Medulla oblongata (tissue), 1 donor: ENCODE measurements at regions not wholly inside any gene's neighbourhood (a gene's known extent, or its start where the extent isn't known, plus 50 kb on each side); places are given as distances from the start of the nearest gene placed in this dataset.
"Not testable (repeated sequence)": the region's sequence is repeated elsewhere in the genome, so short reads cannot be mapped to it uniquely, and the experiment has no call there.

Experiments used
- DNase-seq: peaks from one replicate; pipeline ENCODE4 v3.0.0-alpha.2; 2015; ENCODE audit errors: extremely low spot score

DNA sequence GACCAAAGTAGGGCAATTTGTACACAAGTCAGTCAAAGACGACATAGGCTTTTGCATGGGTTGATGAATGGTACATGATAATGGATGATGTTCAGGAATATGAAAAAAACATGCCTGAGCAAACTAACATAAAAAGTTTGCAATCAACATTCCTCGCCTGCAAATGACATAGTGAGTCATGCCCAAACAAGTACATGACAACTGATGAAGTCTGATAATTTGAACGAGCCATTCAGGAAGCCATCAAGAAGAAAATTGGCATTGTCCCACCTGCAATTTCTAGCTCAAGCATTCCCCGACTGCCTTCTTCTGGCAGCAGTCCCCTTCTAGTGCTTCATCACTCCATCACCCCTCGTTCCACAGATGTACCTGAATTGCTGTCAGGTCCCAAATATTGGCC is 118.4 kb upstream of the NR5A2 start:
- no peak for DNase-seq

DNA sequence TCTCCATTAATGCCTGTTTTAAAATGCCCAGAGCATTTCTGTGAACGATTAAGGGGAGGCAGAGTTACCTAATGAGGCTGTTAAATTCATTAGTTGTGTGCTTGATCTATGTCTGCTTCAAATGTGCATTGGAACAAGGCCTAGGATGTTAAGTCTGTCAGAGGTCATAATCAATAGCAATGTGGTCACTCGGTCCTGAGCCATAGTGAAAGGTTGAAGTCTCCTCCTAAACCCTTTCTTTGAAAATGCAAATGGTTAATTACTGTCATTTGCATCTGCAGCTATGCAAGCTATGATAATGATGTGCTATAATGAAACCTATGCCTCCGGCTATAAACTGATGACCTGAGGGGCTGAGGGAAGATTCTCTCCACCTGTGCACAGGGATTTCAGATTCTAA is 114.2 kb upstream of the NR5A2 start:
- no peak for DNase-seq

DNA sequence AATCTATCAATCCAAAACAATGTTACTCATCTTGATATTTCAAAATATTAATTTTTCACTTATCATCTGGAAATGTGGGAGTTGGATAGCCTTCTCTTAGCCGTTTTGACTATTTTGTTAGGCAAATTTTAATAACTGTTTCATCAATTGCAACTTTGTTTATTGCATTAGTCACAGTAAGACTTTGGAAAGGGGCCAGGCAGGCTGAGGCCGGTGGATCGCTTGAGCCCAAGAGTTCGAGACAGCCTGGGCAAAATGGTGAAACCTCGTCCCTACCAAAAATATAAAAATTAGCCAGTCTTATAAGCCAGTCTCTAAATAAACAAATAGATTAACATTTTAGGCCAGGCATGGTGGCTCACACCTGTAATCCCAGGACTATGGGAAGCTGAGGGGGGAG is 113.0 kb upstream of the NR5A2 start:
- DNase-seq, result no peak

DNA sequence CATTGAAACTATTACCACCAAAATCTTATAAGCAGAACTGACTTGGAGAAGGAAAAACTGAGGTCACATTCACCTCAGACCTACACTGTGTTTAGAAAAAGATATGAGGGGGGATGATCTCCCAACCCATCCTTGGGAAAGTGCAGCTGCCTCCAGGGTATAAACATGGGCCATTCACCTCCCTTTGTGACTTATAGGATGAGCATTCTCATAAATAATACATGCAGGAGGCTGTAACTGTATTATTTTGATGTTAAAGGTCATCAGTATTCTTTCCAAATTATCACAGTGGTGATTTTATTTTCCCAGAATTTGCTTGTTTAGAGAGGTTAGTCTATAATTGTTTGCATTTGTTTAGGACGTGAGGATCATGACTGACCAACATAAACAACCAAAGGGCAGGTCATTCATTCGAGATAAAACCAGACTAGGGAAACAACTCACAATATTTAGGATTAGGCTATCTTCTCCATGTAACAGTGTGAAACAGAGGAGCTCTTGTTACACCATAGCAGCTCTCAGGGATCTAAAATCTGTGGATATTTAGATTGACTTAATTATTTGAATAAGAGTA is 109.2 kb upstream of the NR5A2 start:
- no peak for DNase-seq

DNA sequence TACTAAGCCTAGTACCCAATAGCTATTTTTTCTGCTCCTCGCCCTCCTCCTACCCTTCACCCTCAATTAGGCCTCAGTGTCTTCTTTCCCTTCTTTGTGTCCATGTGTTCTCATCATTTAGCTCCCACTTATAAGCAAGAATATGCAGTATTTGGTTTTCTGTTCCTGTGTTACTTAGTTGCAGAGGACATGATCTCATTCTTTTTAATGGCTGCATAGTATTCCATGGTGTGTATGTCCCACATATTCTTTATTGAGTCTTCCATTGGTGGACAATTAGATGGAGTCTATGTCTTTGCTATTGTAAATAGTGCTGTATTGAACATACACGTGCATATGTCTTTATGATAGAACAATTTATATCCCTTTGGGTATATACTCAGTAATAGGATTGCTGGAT is 106.9 kb upstream of the NR5A2 start:
- DNase-seq, result no peak

DNA sequence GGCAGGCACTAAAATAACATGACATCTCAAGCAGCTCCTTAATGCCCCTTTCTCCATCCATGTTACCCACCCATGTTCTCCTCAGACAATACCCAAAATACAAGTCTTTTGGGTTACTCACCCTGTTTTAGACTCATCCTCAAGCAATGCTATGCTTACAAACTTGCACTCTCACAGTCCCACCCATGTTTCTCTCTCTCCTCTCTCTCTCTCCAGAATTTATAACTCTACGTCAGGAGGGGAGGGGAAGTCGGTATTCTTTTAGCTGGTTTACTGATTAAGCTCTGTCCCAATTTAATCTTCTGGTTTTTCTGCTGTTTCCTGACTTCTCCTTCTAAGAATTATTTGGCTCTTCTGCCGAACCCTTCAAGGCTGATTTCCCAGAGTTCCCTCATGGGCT is 98.0 kb upstream of the NR5A2 start:
- DNase-seq, result no peak

DNA sequence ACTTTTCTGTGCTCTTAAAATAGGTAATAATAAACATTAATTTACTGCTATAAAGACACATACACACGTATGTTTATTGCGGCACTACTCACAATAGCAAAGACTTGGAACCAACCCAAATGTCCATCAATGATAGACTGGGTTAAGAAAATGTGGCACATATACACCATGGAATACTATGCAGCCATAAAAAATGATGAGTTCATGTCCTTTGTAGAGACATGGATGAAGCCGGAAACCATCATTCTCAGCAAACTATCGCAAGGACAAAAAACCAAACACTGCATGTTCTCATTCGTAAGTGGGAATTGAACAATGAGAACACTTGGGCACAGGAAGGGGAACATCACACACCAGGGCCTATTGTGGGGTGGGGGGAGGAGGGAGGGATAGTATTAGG is 97.4 kb upstream of the NR5A2 start:
- not testable (repeated sequence) for DNase-seq

DNA sequence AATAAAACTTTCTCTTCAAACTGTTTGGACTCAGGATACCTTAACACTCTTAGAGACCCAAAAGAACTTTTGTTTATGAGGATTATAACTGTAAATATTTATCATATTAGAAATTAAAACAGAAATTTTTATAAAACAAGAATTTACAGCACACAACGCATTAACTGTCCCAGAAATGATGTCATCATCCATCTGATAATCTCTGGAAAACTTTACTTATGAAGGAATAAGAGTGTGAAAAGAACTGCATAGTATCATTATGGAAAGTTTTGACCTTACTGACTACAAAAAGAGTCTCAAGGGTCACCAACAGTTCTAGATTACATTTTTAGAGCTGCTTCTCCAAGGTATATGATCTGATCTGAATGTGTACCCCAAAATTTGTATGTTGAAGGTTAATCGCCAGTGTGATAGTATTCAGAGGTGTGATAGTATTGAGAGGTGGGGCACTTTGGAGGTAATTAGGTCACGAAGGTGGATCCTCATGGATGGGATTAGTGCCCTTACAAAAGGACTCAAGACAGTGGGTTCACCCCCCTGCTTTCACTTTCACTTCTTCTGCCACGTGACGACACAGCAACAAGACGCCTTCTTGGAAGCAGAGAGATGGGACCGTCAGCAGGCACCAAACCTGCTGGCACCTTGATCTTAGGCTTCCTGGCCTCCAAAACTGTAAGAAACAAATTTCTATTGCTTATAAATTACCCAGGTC is 95.7 kb upstream of the NR5A2 start:
- DNase-seq, result no peak

DNA sequence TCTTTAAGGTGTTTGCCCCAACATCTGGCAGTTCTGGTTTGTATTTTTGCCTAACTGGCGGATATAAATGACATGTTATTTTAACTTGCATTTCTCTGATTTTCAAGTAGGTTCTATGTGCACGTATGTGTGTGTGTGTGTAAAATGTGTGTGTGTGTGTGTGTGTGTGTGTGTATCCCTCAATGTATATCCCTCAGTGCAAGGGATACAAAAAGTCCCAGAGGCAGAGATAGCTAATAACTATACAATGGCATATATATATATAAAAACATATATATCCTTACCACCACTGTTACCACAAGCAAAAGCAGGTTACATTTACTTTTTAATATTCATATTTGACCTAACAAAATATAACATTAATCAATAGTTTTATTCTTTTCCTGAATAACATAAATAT is 95.0 kb upstream of the NR5A2 start:
- no peak for DNase-seq

DNA sequence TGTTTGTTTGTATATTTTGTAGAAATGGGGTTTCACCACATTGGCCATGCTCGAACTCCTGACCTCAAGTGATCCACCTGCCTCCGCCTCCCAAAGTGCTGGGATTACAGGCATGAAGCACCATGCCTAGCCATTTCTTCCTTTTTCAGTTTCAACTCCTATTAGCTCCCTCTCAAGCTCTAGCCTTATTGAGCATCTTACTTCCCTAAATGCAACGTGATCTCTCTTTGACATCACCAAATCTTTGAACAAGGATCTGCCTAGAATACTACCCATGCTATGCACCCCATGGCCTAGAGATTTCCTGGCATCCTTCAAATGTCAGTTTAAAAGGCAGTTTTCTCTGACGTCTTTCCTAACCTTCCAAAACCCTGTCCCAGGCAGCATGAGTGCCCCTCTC is 91.1 kb upstream of the NR5A2 start:
- no peak for DNase-seq

DNA sequence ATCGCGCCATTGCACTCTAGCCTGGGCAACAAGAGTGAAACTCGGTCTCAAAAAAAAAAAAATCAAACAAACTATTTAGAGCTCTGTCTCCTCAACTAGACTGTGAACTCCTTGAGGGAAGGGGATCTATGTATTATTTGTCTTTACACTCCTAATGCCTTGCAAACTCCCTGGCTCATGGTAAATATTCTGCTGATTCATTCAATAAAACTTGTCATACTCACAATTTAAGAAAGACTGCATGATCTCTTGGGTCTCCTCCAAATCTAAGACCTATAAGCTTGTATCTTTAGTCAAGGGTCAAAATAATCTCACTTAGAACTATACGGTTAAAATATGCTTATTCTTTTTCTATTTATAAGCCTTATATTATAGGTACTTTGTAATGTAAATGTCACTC is 90.3 kb upstream of the NR5A2 start:
- no peak for DNase-seq

DNA sequence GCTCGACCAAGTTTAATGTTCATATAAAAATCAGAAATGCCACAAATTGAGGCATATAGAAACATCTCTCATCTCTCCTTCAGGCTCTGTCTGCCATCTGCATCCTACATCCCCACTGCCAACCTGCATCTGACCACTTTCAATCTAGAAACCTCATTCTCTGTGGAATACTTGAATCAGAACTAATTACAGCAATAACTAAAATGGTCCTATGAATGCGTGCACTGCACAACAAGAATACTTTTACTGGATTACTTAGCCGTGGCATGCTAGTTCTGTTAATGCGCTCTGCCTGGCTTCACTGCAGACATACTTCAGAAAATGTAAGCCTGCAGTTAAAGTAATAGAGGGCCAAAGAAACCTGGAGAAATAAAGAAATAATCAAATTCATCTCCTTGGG is 89.8 kb upstream of the NR5A2 start:
- DNase-seq, result no peak

DNA sequence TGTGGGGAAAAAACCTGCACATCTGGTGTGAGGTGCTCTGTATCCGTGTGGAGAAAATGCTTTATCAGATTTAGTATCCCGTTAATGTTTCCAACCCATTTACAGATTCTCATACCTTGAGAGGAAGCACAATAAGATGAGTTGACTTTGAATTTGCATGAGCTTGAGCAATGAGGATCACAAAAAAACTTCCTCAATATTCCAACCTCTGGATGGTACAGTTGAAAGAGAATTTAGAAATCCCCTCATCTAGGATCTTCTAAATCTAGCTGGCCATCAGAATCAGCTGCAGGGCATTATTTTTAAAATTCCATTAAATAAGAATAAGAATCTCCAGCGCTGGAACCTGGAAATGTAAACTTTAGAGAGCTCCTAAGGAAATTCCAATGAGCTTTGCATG is 82.5 kb upstream of the NR5A2 start:
- no peak for DNase-seq

DNA sequence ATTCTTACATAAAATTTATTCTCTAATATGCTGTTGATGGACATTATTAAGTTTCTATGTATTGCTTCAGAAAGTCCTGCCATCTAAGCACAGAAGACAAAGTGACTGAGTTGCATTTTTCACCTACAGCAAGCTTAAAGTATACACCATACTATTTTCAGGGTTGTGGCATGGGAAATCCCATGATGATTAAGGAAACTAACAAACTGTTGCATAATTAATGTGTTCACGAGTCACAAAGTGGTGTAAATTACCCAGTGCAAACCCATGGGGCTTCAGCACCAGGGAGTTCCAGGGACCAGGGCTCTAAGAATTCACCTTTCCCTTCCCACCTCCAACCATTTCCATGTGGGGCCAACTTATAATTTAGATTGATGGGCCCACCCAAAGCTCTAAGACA is 81.9 kb upstream of the NR5A2 start:
- no peak for DNase-seq

DNA sequence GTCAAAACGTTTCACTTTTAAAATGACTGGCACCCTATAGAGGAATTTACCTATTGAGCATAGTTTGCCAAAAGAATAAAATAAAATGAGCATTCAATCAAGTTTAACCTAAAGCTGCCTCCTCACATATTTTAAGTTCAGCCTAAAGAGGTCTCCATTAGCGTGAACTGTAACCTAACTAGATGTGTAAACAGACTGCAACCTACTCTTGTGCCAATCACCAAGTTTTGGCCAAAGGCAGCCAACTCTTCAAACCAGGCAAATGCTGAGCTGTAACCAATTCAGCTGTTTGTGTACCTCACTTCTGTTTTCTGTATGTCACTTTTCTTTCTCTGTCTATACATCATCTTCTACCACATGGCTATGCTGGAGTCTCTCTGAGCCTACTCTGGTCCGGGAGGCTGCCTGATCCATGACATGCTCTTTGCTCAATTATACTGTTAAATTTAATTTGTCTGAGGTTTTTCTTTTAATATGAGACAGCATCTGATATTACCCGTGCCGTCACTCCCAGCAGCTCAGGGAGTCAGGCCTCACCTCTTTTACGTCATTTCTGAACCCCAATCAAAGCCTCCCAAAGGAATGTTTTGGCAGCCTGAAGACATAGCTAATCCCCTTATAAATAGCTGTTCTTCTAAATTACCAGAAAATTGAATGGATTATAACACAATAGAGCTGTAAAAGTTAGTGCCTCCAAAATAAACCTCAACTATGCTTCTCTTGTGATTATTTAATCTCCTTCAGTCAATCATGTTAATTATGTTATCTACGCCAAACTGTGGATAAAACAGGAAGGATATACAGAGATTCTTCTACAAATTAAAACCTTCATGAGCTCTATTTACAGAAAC is 81.0 kb upstream of the NR5A2 start:
- DNase-seq, result no peak

DNA sequence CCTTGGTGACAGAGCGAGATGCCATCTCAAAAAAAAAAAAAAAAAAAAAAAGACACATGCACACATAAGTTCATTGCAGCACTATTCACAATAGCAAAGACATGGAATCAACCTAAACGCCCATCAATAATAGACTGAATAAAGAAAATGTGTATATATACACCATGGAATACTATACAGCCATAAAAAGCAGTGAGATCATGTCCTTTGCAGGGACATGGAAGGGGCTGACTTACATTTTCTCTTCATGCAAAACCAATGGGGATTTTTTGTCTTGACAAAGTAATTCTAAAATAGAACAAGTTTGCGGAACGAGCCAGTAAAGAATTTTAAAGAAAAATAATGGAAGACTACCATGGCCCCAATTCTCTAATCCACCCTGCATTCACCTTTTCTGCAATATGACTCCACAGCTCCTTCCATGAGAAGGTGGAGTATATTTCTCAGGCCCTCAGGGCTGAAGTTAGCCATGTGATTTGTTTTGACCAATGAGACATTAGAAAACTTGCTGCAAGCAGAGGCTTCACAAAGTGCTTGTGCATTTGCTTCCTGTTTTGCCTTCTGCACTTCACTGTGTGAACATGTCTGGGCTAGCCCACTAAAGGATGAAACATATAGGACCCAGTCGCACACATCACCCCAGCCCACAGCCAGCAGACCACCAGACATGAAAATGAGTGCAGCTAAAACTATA is 78.8 kb upstream of the NR5A2 start:
- DNase-seq, result no peak

DNA sequence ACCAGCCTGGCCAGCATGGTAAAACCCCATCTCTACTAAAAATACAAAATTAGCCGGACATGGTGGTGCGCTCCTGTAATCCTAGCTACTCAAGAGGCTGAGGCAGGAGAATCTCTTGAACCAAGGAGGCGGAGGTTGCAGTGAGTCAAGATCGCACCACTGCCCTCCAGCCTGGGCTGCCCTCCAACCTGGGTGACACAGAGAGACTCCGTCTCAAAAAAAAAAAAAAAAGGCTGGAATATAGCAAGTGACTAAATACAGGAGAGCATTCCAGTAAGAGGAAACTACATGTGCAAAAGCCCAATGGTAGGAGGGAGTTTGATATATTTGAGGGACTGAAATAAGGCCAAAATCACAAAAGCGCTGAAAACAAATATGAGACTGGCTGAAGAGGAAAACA is 76.5 kb upstream of the NR5A2 start:
- DNase-seq, result not testable (repeated sequence)

DNA sequence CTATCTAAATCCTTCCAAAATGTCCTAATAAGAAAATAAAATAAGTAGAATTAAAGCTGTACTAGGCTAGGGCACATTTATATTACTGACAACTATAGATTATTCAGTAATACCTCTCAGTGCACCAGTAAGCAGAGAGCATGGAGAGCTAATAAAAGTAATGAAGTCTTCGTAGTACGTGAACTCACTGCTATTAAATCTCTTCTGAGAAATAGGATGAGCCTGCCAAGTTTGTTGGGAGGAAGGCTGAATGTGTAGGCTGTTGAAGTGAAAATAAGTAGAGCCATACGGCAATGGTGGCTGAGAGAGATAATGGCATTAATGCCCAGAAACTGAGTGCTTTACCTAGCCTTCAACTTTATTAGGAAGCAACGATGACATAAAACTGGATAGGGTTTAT is 73.9 kb upstream of the NR5A2 start:
- no peak for DNase-seq

DNA sequence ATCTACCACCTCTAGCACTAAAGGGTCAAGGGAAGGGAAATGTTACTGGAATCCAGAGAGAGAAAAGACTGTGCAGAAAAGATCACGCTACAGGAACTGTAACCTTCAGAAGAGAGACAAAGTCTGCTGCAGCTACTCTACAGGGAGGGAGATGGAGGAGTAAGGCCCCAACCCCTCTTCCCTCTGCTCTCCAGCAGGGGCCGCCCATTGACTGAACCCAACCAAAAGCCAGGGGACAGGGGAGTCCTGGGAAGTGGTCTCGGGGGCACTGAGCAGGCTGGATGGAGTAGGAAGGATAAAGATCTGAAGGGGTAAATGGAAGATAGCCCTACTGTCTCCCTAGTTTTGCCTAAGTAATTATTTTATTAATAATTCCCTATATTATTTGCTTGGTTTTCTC is 72.8 kb upstream of the NR5A2 start:
- no peak for DNase-seq

DNA sequence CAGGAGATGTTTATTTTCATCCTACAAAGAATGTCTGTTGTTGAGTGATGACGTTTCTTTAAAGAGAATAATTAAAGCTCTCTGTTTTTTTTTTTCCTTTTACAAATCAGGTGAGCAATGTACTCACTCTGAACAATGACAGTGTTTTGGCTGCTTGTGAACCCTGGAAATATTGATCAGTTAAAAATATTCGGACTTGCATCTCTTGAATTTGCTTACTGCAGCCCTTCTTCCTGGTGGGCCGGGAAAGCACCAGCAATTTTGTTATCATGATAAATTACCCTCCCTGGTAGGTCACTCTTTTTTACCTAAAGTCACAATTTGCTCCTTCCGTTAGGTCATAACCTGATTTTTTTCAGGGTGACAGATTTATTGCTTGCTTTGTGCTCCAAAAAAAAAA is 72.3 kb upstream of the NR5A2 start:
- no peak for DNase-seq

DNA sequence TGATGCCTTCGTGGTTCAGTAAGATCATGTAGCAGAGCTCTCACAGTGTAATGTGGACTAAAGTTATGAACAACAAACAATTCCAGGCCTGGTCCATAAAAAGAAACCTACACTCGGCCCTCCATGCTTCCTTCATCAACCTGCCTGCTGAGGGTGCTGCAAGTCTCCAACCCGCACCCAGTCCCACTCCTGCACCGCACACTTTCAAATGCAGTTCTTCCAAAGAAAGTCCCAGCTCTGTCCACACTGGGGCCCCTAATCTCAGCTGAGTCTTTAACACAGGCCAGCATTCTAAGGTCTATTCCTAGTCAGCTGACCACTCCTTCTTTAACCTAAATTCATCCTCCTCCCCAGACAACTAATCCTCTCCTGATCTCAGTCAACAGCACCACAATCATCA is 71.5 kb upstream of the NR5A2 start:
- no peak for DNase-seq

DNA sequence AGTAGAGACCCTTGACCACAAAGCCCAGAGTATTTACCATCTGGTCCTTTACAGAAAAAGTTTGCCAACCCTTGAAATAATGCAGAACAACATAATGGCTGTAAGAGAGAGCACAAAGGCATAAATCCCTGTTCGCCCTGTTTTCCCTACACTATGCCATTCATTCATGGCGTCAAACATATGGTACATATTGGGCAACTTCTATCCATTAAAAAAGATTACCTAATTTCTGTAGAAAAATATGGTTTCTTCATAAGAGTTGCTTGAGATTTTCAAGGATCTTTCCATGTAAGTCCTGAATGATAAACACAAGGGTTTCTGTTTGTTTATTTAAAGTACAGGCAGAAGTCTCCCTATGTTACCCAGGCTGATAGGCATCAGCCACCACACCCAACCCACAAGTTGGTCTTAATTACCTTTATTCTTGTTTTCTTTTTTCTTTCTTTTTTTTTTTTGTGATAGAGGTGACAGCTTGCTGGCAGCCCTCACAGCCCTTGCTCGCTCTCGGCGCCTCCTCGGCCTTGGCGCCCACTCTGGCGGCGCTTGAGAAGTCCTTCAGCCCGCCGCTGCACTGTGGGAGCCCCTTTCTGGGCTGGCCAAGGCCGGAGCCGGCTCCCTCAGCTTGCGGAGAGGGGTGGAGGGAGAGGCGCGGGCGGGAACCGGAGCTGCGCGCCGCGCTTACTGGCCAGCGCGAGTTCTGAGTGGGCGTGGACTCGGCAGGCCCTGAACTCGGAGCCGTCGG is 68.3 kb upstream of the NR5A2 start:
- DNase-seq, result no peak
